ENCODE measurements at regions not wholly inside any gene's neighbourhood (a gene's known extent, or its start where the extent isn't known, plus 50 kb on each side); places are given as distances from the start of the nearest gene placed in this dataset.
"Not testable (repeated sequence)": the region's sequence is repeated elsewhere in the genome, so short reads cannot be mapped to it uniquely, and the experiment has no call there.

DNA sequence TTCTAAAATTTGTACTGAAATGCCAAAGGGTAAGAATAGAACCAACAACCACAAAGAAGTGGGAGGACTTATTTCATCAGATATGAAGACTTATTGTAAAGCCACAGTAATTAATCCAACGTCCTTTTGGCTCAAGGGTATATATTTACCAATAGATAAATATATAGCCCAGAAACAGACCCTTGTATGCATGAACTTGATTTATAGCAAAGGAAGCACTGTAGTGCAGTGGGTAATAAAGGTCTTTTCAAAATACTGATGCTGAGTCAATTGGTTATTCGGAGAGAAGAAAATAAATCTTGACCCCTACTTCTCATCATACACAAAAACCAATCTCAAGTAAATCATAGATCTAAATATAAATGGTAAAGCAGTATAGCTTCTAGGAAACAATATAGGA, 200.5 kb upstream of the ST6GAL2 start:
- intact Hi-C loops (cut with DNase I) = no loop called here

GRCh38 chr2:107088156-107088555, 202.2 kb upstream of the ST6GAL2 start:
- DNase-seq (ENCODE audit: low spot score) (no peak), ATAC-seq (no peak)
- intact Hi-C loops (cut with DNase I) = no loop called here

More for the DNA sequence above, 200.5 kb upstream of the ST6GAL2 start:
- ATAC-seq (no peak), DNase-seq (ENCODE audit: low spot score) (no peak)

DNA sequence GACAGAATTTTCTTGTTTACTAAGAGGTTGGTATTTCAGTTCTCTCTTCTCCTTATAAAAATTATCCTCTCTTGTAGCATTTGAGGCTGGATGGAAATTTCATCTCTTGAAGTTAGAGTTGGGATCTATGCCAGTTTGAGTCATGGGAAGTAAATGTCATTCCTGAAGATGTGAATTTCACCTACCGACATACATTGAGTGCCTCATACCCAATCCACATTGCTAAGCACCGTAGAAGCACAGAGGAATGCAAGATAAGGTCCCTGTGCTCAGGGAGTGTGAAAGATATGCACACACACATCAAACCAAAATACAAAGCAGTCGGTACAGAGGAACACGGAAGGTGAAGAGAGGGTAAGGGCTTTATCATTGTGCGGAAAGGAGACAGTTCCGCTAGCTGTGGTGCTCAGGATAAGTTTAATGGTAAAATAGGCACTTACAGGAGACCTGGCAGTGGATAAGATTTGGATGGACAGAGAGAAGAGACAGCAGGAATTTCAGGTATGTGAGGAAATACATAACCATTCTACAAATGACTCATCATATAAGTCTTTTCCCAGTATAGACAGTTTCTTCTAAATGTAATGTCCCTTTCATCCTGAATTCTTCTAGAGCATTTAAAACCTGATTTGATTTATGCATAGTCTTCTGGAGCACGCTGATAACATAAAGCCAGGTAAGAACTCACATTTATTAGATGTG, 205.3 kb upstream of the ST6GAL2 start:
- intact Hi-C loops (cut with DNase I) = no loop called here
- DNase-seq (ENCODE audit: low spot score) = no peak

DNA sequence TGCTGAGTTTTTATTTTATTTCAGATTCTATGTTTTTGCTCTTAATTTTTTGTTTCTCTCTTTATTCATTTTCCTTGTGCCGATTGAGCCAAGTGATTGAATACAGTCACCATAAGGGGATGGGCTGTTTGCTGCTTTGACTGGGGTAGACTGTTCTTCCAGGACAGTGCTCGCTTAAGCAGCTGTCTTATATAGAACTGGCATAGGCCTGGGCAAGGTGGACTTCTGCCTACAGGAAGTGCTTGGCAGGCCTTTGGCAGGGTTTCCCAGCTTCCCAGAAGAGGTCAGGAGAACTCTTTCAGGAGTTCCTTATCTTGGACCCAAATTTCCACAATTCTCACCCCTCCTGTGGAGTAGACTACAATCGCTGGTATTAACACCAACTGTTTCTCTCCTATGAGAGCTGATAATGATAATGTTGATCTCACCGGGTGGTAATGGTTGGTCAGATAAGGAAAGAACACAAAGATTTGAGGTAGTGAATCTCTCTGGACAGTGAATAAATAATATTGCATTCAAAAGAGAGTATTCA, 207.5 kb upstream of the ST6GAL2 start:
- intact Hi-C loops (cut with DNase I) = no loop called here
- DNase-seq (ENCODE audit: low spot score) (no peak), ATAC-seq (no peak)

More for the DNA sequence above, 205.3 kb upstream of the ST6GAL2 start:
- ATAC-seq = no peak

DNA sequence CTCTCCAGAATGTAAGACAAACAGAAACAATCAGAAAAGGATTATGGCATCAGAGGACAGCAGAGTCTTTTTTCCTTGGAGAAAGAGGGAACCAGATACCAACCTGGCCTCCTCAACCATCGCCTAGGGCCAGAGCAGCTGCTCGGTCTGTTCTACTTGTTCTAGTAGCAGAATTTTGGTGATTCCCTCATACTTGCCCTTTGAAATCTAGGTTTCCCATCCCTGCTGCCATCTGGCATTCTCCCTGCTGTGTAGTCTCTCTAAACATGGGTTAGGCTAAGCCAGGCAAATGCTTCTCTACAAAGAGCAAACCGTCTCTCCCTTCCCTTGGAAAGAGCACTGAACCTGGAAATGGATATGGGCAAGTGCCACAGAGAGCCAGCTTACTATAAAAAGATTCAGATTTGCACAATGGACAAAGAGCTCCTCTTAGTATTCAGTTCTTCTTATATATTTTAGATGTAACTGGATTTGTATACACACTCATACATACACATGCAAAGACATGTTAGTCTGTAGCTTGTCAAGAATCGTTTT, 208.6 kb upstream of the ST6GAL2 start:
- intact Hi-C loops (cut with DNase I) = no loop called here
- ATAC-seq (no peak), DNase-seq (ENCODE audit: low spot score) (no peak)

DNA sequence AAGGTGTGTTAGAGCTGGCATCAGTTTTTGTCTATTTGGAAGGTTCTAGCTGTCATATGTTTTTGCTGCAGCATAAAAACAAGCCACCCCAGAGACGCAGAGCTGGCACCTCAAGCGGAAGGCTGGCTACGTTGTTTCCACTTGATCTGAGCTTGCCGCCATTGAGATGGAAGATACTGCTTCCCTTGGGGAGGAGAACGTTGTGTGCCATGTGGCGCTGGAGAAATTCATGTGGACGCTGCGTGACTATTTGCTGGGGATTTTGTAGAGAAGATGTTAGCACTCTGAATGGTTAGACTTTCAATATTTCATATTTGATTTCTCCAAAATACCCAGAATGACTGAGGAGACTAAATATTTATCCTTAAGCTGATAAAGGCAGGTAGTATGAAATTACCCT, 216.2 kb upstream of the ST6GAL2 start:
- DNase-seq (ENCODE audit: low spot score) (no peak), ATAC-seq (no peak)
- intact Hi-C loops (cut with DNase I) = no loop called here

- DNase-seq (ENCODE audit: low spot score) = no peak
- ATAC-seq = no peak
- intact Hi-C loops (cut with DNase I) = no loop called here
Measured at GRCh38 chr2:107107351-107107750, 221.4 kb upstream of the ST6GAL2 start.

DNA sequence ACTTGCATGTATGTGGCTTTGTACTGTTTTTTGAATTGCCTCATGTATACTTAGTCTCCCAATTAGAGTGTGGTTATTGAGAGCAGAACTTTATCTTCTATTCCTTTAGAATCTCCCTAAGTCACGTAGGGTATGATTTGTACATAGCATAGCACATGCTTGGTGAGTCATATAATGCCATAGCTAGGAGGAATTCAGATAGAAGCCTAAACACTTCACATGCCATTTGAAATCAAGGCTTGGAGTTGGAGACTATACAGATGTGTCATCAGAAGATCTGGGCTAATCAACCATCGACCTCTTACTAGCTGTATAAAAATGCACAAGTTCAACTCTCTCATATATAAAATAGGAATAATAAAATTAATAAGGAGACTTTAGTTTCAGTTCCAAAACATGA, 222.6 kb upstream of the ST6GAL2 start:
- no peak for DNase-seq (ENCODE audit: low spot score)
- intact Hi-C loops (cut with DNase I) = no loop called here
- ATAC-seq = no peak

GRCh38 chr2:107111623-107112022, 225.7 kb upstream of the ST6GAL2 start:
- ATAC-seq (no peak), DNase-seq (ENCODE audit: low spot score) (no peak)
- intact Hi-C loops (cut with DNase I) = no loop called here

GRCh38 chr2:107112561-107112960, 226.6 kb upstream of the ST6GAL2 start:
- ATAC-seq (no peak), DNase-seq (ENCODE audit: low spot score) (no peak)
- intact Hi-C loops (cut with DNase I) = no loop called here

DNA sequence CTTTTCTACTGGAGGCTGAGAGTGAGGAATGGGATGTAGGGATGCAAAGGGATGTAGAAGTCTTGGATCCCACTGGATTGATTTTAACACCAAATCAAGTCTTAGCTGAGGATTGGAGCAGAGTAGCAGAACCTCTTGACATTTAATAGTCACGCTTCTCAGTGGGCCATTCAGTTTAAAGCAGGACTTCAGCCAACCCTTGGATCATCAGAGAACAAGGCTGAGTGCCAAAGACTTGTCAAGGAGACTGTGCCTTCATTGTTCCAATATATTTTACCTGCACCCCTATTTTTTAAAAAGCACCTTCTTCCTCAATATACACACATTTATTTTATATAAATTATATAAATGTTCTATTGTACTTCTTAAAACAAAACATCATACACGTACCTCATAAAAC, 242.4 kb upstream of the ST6GAL2 start:
- intact Hi-C loops (cut with DNase I) = no loop called here
- DNase-seq (ENCODE audit: low spot score) = no peak
- no peak for ATAC-seq

- ATAC-seq (no peak), DNase-seq (ENCODE audit: low spot score) (no peak)
- intact Hi-C loops (cut with DNase I) = no loop called here
Measured at GRCh38 chr2:107132070-107132469, 246.1 kb upstream of the ST6GAL2 start.

DNA sequence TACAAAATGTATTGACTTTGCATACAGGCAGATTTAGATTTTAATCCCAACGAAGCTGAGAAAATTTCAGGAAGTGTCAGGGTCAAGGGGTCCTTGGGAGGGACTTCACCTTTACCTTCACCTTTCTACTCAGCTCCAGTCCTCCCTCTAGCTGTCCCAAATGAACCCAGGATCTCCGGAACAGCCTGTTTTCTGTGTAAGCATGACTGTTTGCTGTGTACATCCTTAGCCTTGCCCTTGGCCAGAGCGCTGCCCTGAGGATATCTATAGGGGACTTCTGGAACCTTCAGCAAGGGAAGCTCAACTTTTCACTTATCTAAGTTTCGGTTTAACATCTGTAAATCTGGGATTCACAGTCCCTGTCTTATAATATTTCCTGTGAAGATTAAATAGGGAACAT, 246.8 kb upstream of the ST6GAL2 start:
- ATAC-seq (no peak), DNase-seq (ENCODE audit: low spot score) (no peak)
- intact Hi-C loops (cut with DNase I) = no loop called here

GRCh38 chr2:107133412-107133811, 247.4 kb upstream of the ST6GAL2 start:
- no peak for ATAC-seq
- intact Hi-C loops (cut with DNase I) = no loop called here
- no peak for DNase-seq (ENCODE audit: low spot score)

DNA sequence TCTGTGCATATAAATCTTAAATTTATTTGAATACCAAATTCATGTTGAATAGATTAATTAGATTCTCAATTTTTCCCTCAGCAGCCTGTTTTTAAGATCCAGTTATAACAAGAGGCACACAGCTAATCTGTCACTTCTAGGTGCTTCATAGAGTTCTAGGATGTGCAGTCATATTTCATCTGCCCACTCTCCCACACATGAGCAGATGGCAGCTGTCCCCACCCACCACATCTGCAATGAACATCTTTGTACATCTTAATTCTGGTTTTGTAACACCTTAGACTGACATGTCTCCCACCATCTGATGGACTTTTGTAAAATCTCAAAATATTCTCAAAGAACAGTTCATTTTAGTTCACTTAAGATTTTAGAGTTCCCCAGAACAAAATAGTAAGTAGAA, 250.8 kb upstream of the ST6GAL2 start:
- intact Hi-C loops (cut with DNase I) = no loop called here
- no peak for DNase-seq (ENCODE audit: low spot score)
- no peak for ATAC-seq

DNA sequence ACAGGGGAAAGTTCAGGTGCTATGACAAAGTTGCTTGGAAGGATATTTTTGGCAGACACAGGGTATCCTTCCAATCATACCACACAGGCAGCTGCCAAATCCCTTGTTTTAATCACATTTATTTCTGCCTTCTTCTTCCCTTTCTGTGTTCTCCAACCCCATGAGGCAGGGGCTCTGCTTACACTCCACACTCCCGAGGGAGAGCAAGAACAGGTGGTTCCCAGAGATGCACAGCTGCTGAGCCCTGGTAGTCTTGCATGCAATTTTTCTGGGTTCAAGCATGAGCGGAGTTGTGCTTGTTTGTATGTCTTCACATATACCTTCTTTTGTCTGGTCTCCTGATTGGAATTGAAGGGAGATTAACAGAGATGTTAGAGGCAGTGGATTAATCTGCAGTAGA, 251.7 kb upstream of the ST6GAL2 start:
- DNase-seq (ENCODE audit: low spot score) (no peak), ATAC-seq (no peak)
- intact Hi-C loops (cut with DNase I) = no loop called here

GRCh38 chr2:107146181-107146580, 260.2 kb upstream of the ST6GAL2 start:
- DNase-seq (ENCODE audit: low spot score) = no peak
- ATAC-seq = no peak
- intact Hi-C loops (cut with DNase I) = no loop called here

- ATAC-seq; intact Hi-C loops (cut with DNase I): not testable (repeated sequence)
Measured at GRCh38 chr2:107146645-107147044, 260.7 kb upstream of the ST6GAL2 start.

GRCh38 chr2:107148055-107148454, 262.1 kb upstream of the ST6GAL2 start:
- DNase-seq (ENCODE audit: low spot score) (no peak), ATAC-seq (no peak)
- intact Hi-C loops (cut with DNase I) = no loop called here

More at GRCh38 chr2:107146645-107147044, 260.7 kb upstream of the ST6GAL2 start:
- DNase-seq (ENCODE audit: low spot score) = not testable (repeated sequence)

DNA sequence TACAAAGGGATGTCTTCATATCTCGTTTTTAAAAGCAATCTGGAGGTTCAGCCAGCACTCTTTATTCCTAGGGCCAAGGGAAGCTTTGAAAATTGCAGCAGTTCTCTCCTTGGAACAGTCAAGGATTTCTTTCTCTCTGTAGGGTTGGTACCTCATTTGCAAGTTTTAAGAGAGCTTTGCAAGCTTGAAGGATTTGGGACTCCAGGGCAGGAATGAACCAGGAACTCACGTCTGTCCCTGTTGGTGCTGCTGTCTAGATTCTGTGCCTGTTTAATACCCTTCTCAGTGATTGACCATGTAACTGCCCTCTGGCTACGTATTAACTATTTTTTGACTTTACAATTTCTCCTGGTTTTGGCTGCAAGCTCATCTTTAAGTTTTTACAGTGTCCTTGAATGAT, 262.5 kb upstream of the ST6GAL2 start:
- DNase-seq (ENCODE audit: low spot score) (no peak), ATAC-seq (no peak)
- intact Hi-C loops (cut with DNase I) = no loop called here
